ENCODE measurements at regions not wholly inside any gene's neighbourhood (a gene's known extent, or its start where the extent isn't known, plus 50 kb on each side); places are given as distances from the start of the nearest gene placed in this dataset.

DNA sequence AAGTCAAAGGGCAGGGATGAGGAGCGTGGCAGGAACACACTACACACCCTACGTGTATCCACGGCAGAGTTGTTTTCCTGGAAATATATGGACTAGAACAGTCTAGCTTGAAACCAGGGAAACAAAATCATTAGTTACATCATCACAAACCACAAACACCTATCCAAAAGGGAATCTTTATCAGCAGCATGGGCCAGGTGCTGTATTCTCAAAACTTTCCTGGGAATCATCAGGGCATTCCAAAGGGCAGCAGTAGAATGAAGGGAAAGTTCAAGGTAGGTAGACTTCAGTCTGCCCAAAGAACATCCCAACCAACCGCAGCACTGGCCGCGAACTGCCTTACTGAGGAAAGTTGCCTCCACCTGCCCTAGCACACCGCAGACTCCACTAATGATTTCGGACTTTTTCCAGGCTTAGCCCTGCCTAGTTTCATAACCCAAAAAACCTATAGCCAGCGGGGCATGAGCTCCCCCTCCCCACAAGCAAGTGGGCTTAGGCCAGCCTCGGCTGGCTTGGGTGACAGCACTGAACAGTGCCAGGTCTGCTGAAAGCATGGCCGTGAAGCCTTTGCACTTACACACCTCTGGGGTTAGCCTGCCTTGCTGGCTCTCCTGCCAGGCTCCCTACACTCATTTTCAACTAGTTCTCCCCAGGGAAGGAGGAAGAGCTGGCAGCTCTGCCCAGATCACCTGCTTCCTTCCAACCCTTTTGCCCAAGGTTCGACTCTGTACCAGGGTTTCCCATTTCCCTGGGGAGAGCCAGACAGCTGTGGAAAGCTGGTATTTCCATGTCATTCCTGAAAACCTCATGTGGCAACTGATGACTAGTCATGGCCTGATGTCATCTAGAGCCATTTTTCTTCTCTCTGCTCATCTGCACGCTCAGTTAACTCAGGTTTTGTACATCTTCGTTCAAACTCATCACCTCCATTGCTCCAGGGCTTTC lies 77.3 kb upstream of the UBAC2 start:
- H3K9me2 ChIP-seq (ENCODE audit: low read depth, low read length): no peaks in the 10 kb centered on the region
- H3K79me2 ChIP-seq (ENCODE audit: insufficient read depth, low read length): no peaks in the 10 kb centered on the region
- no peak overlapping the region for H2AFZ ChIP-seq (ENCODE audit: low read length)
- no peaks in the 10 kb centered on the region for H3K36me3 ChIP-seq (ENCODE audit: insufficient read depth, low read length)
- H3K9ac ChIP-seq (ENCODE audit: low read length): no peak overlapping the region
- H3K4me3 ChIP-seq (ENCODE audit: low read depth, low read length, poor library complexity, severe bottlenecking): no peak overlapping the region
- no peaks in the 10 kb centered on the region for H3K9me3 ChIP-seq (ENCODE audit: low read length)
- H3K27me3 ChIP-seq (ENCODE audit: insufficient read depth, low read length): peaks cover 2% of the 10 kb centered on the region; the same call in 1 of the 2 replicates
- H3K27ac ChIP-seq (ENCODE audit: low read depth, low read length, poor library complexity, severe bottlenecking): no peak overlapping the region
- TF ChIP-seq CTCF (IDR thresholded peaks at IDR 0.05; ENCODE audit: low read length) (no peak), EZH2 (IDR thresholded peaks at IDR 0.05; ENCODE audit: borderline replicate concordance, low read length) (no peak)
- no peaks in the 10 kb centered on the region for H3K4me1 ChIP-seq (ENCODE audit: insufficient read depth, low read length, severe bottlenecking)
- H4K20me1 ChIP-seq (ENCODE audit: insufficient read depth, low read length): no peaks in the 10 kb centered on the region
- no peak overlapping the region for H3K4me2 ChIP-seq (ENCODE audit: low read length)
- H3F3A ChIP-seq (ENCODE audit: insufficient read depth, low read length): no peaks in the 10 kb centered on the region

DNA sequence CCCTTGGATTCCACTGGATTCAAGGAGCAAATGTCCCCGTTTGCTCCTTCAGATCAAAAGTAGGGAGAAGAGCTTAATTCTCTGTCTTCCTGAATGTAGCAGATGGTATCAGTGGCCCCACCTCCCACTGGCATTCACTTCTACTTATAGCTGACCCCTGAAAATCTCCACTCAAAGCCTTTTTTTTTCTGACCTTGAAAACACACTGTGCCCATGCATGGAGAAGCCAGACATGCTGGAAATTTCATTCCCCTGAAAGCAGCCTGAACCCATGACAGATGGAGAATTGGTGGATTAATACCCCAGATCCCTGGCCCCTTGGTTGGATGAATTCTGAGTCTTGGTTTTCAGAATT lies 76.6 kb upstream of the UBAC2 start:
- Histone ChIP-seq H3F3A (ENCODE audit: insufficient read depth, low read length) (no peaks in the 10 kb centered on the region), H3K4me1 (ENCODE audit: insufficient read depth, low read length, severe bottlenecking) (no peaks in the 10 kb centered on the region), H3K27ac (ENCODE audit: low read depth, low read length, poor library complexity, severe bottlenecking) (no peak overlapping the region), H2AFZ (ENCODE audit: low read length) (no peak overlapping the region), H3K9me2 (ENCODE audit: low read depth, low read length) (no peaks in the 10 kb centered on the region), H3K36me3 (ENCODE audit: insufficient read depth, low read length) (no peaks in the 10 kb centered on the region), H3K4me3 (ENCODE audit: low read depth, low read length, poor library complexity, severe bottlenecking) (no peak overlapping the region), H3K27me3 (ENCODE audit: insufficient read depth, low read length) (peaks cover 2% of the 10 kb centered on the region; the same call in 1 of the 2 replicates), H3K79me2 (ENCODE audit: insufficient read depth, low read length) (no peaks in the 10 kb centered on the region), H3K4me2 (ENCODE audit: low read length) (no peak overlapping the region), H4K20me1 (ENCODE audit: insufficient read depth, low read length) (no peaks in the 10 kb centered on the region), H3K9ac (ENCODE audit: low read length) (no peak overlapping the region), H3K9me3 (ENCODE audit: low read length) (no peaks in the 10 kb centered on the region)
- no peak for TF ChIP-seq EZH2 (IDR thresholded peaks at IDR 0.05; ENCODE audit: borderline replicate concordance, low read length)
- TF ChIP-seq CTCF (IDR thresholded peaks at IDR 0.05; ENCODE audit: low read length): no peak

DNA sequence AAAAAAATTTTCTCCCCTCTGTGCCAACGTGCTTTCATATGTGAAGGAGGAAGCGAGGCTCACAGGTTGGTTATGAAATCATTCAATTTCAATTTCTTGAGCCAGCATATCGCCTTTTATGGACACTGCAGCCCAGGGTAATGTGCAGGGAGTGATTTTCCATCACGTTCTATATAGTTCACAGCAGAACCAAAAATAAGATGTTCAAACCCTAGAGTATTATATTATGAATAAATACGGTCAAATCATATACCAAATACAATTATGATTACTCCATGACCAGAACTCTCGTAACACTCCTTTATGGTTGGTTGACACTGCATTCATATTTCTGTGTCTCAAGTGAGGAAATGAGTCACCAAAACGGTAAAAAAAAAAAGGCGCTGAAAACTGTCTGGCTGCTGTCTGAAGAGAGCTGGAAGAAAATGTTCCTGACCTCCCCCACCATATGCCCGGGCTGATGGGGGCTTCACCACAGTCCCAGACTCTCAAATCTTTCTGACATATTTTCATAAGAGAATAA lies 75.8 kb upstream of the UBAC2 start:
- no peaks in the 10 kb centered on the region for H3K36me3 ChIP-seq (ENCODE audit: insufficient read depth, low read length)
- H3F3A ChIP-seq (ENCODE audit: insufficient read depth, low read length): no peaks in the 10 kb centered on the region
- H3K9ac ChIP-seq (ENCODE audit: low read length): no peak overlapping the region
- no peaks in the 10 kb centered on the region for H3K4me1 ChIP-seq (ENCODE audit: insufficient read depth, low read length, severe bottlenecking)
- no peak overlapping the region for H2AFZ ChIP-seq (ENCODE audit: low read length)
- H3K4me2 ChIP-seq (ENCODE audit: low read length): no peak overlapping the region
- no peaks in the 10 kb centered on the region for H4K20me1 ChIP-seq (ENCODE audit: insufficient read depth, low read length)
- H3K27me3 ChIP-seq (ENCODE audit: insufficient read depth, low read length): no peaks in the 10 kb centered on the region; the same call in 1 of the 2 replicates
- no peaks in the 10 kb centered on the region for H3K9me2 ChIP-seq (ENCODE audit: low read depth, low read length)
- no peaks in the 10 kb centered on the region for H3K79me2 ChIP-seq (ENCODE audit: insufficient read depth, low read length)
- no peak overlapping the region for H3K4me3 ChIP-seq (ENCODE audit: low read depth, low read length, poor library complexity, severe bottlenecking)
- H3K9me3 ChIP-seq (ENCODE audit: low read length): no peaks in the 10 kb centered on the region
- no peak overlapping the region for H3K27ac ChIP-seq (ENCODE audit: low read depth, low read length, poor library complexity, severe bottlenecking)
- no peak for TF ChIP-seq CTCF (IDR thresholded peaks at IDR 0.05; ENCODE audit: low read length)
